ENCODE measurements at regions not wholly inside any gene's neighbourhood (a gene's known extent, or its start where the extent isn't known, plus 50 kb on each side); places are given as distances from the start of the nearest gene placed in this dataset.

- TF ChIP-seq CTCF (IDR thresholded peaks at IDR 0.05): no peak
- no peak for TF ChIP-seq EZH2 (IDR thresholded peaks at IDR 0.05; ENCODE audit: borderline replicate concordance, insufficient read depth, low read depth, low read length, poor library complexity, severe bottlenecking)
These were observed 141.4 kb upstream of the RET start for GRCh38 chr10:42935466-42935865.
